ENCODE measurements at regions not wholly inside any gene's neighbourhood (a gene's known extent, or its start where the extent isn't known, plus 50 kb on each side); places are given as distances from the start of the nearest gene placed in this dataset.

GRCh38 chr5:97420646-97421045, 237.6 kb upstream of the RIOK2 start:
- no peak for TF ChIP-seq PAX5 (IDR thresholded peaks at IDR 0.05; ENCODE audit: insufficient read depth, low read length, severe bottlenecking)
- no peak for TF ChIP-seq POLR2A (IDR thresholded peaks at IDR 0.05; ENCODE audit: low read depth, low read length)
- no peak for TF ChIP-seq SPI1 (IDR thresholded peaks at IDR 0.05; ENCODE audit: low read depth, low read length)
- no peak for TF ChIP-seq TAF1 (IDR thresholded peaks at IDR 0.05; ENCODE audit: low read depth, low read length)
- TF ChIP-seq POU2F2 (IDR thresholded peaks at IDR 0.05; ENCODE audit: low read depth, low read length) = no peak
- no peak for TF ChIP-seq POLR2AphosphoS5 (IDR thresholded peaks at IDR 0.05; ENCODE audit: low read depth, low read length)
- no peak for DNase-seq (ENCODE audit: insufficient read length, low spot score)
- no peak for FAIRE-seq

- no peak for TF ChIP-seq SPI1 (IDR thresholded peaks at IDR 0.05; ENCODE audit: low read depth, low read length)
- no peak for TF ChIP-seq PAX5 (IDR thresholded peaks at IDR 0.05; ENCODE audit: insufficient read depth, low read length, severe bottlenecking)
- TF ChIP-seq POLR2AphosphoS5 (IDR thresholded peaks at IDR 0.05; ENCODE audit: low read depth, low read length) = no peak
- DNase-seq (ENCODE audit: insufficient read length, low spot score) (no peak), FAIRE-seq (no peak)
These were observed 239.6 kb upstream of the RIOK2 start for GRCh38 chr5:97422678-97423077.

- FAIRE-seq = no peak
- DNase-seq (ENCODE audit: insufficient read length, low spot score) = no peak
- no peak for TF ChIP-seq POLR2AphosphoS5 (IDR thresholded peaks at IDR 0.05; ENCODE audit: low read depth, low read length)
- TF ChIP-seq TAF1 (IDR thresholded peaks at IDR 0.05; ENCODE audit: low read depth, low read length) = no peak
- TF ChIP-seq SPI1 (IDR thresholded peaks at IDR 0.05; ENCODE audit: low read depth, low read length) = no peak
- no peak for TF ChIP-seq POU2F2 (IDR thresholded peaks at IDR 0.05; ENCODE audit: low read depth, low read length)
- TF ChIP-seq POLR2A (IDR thresholded peaks at IDR 0.05; ENCODE audit: low read depth, low read length) = no peak
- TF ChIP-seq PAX5 (IDR thresholded peaks at IDR 0.05; ENCODE audit: insufficient read depth, low read length, severe bottlenecking) = no peak
These were observed 242.5 kb upstream of the RIOK2 start for GRCh38 chr5:97425511-97425910.

- no peak for DNase-seq (ENCODE audit: insufficient read length, low spot score)
- FAIRE-seq = no peak
- TF ChIP-seq PAX5 (IDR thresholded peaks at IDR 0.05; ENCODE audit: insufficient read depth, low read length, severe bottlenecking) (no peak), POLR2AphosphoS5 (IDR thresholded peaks at IDR 0.05; ENCODE audit: low read depth, low read length) (no peak), POLR2A (IDR thresholded peaks at IDR 0.05; ENCODE audit: low read depth, low read length) (no peak), TAF1 (IDR thresholded peaks at IDR 0.05; ENCODE audit: low read depth, low read length) (no peak), POU2F2 (IDR thresholded peaks at IDR 0.05; ENCODE audit: low read depth, low read length) (no peak), SPI1 (IDR thresholded peaks at IDR 0.05; ENCODE audit: low read depth, low read length) (no peak)
These were observed 244.2 kb upstream of the RIOK2 start for GRCh38 chr5:97427235-97427634.

- DNase-seq (ENCODE audit: insufficient read length, low spot score) = no peak
- no peak for FAIRE-seq
- TF ChIP-seq SPI1 (IDR thresholded peaks at IDR 0.05; ENCODE audit: low read depth, low read length) = no peak
- no peak for TF ChIP-seq TAF1 (IDR thresholded peaks at IDR 0.05; ENCODE audit: low read depth, low read length)
- TF ChIP-seq PAX5 (IDR thresholded peaks at IDR 0.05; ENCODE audit: insufficient read depth, low read length, severe bottlenecking) = no peak
- no peak for TF ChIP-seq POLR2A (IDR thresholded peaks at IDR 0.05; ENCODE audit: low read depth, low read length)
- no peak for TF ChIP-seq POU2F2 (IDR thresholded peaks at IDR 0.05; ENCODE audit: low read depth, low read length)
- TF ChIP-seq POLR2AphosphoS5 (IDR thresholded peaks at IDR 0.05; ENCODE audit: low read depth, low read length) = no peak
These were observed 251.0 kb upstream of the RIOK2 start for GRCh38 chr5:97434021-97434420.

- DNase-seq (ENCODE audit: insufficient read length, low spot score) (no peak), FAIRE-seq (no peak)
- TF ChIP-seq POLR2A (IDR thresholded peaks at IDR 0.05; ENCODE audit: low read depth, low read length) = no peak
- TF ChIP-seq PAX5 (IDR thresholded peaks at IDR 0.05; ENCODE audit: insufficient read depth, low read length, severe bottlenecking) = no peak
- TF ChIP-seq POU2F2 (IDR thresholded peaks at IDR 0.05; ENCODE audit: low read depth, low read length) = no peak
- TF ChIP-seq TAF1 (IDR thresholded peaks at IDR 0.05; ENCODE audit: low read depth, low read length) = no peak
- no peak for TF ChIP-seq POLR2AphosphoS5 (IDR thresholded peaks at IDR 0.05; ENCODE audit: low read depth, low read length)
- no peak for TF ChIP-seq SPI1 (IDR thresholded peaks at IDR 0.05; ENCODE audit: low read depth, low read length)
These were observed 253.4 kb upstream of the RIOK2 start for GRCh38 chr5:97436405-97436804.

GRCh38 chr5:97443740-97444139, 260.7 kb upstream of the RIOK2 start:
- no peak for FAIRE-seq
- DNase-seq (ENCODE audit: insufficient read length, low spot score) = no peak
- TF ChIP-seq POLR2A (IDR thresholded peaks at IDR 0.05; ENCODE audit: low read depth, low read length) (no peak), PAX5 (IDR thresholded peaks at IDR 0.05; ENCODE audit: insufficient read depth, low read length, severe bottlenecking) (no peak), SPI1 (IDR thresholded peaks at IDR 0.05; ENCODE audit: low read depth, low read length) (no peak), TAF1 (IDR thresholded peaks at IDR 0.05; ENCODE audit: low read depth, low read length) (no peak), POU2F2 (IDR thresholded peaks at IDR 0.05; ENCODE audit: low read depth, low read length) (no peak)

GRCh38 chr5:97449172-97449571, 266.1 kb upstream of the RIOK2 start:
- DNase-seq (ENCODE audit: insufficient read length, low spot score) = no peak
- no peak for FAIRE-seq
- TF ChIP-seq POLR2AphosphoS5 (IDR thresholded peaks at IDR 0.05; ENCODE audit: low read depth, low read length) (no peak), POU2F2 (IDR thresholded peaks at IDR 0.05; ENCODE audit: low read depth, low read length) (0 out of 2 replicates have a peak, but pooled peaks have one; percentile 27), TAF1 (IDR thresholded peaks at IDR 0.05; ENCODE audit: low read depth, low read length) (no peak), PAX5 (IDR thresholded peaks at IDR 0.05; ENCODE audit: insufficient read depth, low read length, severe bottlenecking) (no peak), POLR2A (IDR thresholded peaks at IDR 0.05; ENCODE audit: low read depth, low read length) (no peak), SPI1 (IDR thresholded peaks at IDR 0.05; ENCODE audit: low read depth, low read length) (no peak)

- no peak for FAIRE-seq
- no peak for DNase-seq (ENCODE audit: insufficient read length, low spot score)
- TF ChIP-seq POLR2A (IDR thresholded peaks at IDR 0.05; ENCODE audit: low read depth, low read length) (no peak), POLR2AphosphoS5 (IDR thresholded peaks at IDR 0.05; ENCODE audit: low read depth, low read length) (no peak), SPI1 (IDR thresholded peaks at IDR 0.05; ENCODE audit: low read depth, low read length) (no peak), TAF1 (IDR thresholded peaks at IDR 0.05; ENCODE audit: low read depth, low read length) (no peak), POU2F2 (IDR thresholded peaks at IDR 0.05; ENCODE audit: low read depth, low read length) (no peak), PAX5 (IDR thresholded peaks at IDR 0.05; ENCODE audit: insufficient read depth, low read length, severe bottlenecking) (no peak)
These were observed 269.6 kb upstream of the RIOK2 start for GRCh38 chr5:97452646-97453045.

GRCh38 chr5:97453263-97453662, 270.2 kb upstream of the RIOK2 start:
- no peak for FAIRE-seq
- TF ChIP-seq POU2F2 (IDR thresholded peaks at IDR 0.05; ENCODE audit: low read depth, low read length) (no peak), PAX5 (IDR thresholded peaks at IDR 0.05; ENCODE audit: insufficient read depth, low read length, severe bottlenecking) (no peak), POLR2A (IDR thresholded peaks at IDR 0.05; ENCODE audit: low read depth, low read length) (no peak)
- no peak for DNase-seq (ENCODE audit: insufficient read length, low spot score)
